ENCODE measurements at regions not wholly inside any gene's neighbourhood (a gene's known extent, or its start where the extent isn't known, plus 50 kb on each side); places are given as distances from the start of the nearest gene placed in this dataset.

DNA sequence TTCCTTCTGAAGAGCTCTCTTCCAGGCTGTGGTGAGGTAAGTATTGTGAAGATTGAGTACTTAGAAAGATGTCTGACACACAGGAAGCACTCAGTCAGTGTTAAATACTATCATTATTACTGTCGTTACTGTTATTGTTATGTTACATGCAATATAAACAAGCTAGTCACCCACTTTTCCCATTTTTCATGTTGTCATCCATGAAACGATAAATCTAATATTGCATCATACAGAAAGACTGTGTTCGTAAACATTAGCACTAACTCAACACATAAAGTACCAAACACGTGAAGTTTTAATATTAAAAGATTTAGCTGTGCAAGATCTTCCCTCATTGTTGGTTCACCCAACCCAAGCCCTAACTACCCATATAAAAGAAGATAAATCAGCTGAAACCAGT lies 109.2 kb upstream of the NRSN1 start:
- Histone ChIP-seq H4K20me1 (ENCODE audit: insufficient read depth) (no peaks in the 10 kb centered on the region), H3K27ac (no peak overlapping the region), H3K9me2 (ENCODE audit: insufficient read depth) (no peaks in the 10 kb centered on the region), H3F3A (ENCODE audit: insufficient read depth, low read depth) (no peaks in the 10 kb centered on the region), H2AFZ (no peak overlapping the region), H3K4me3 (no peak overlapping the region), H3K4me2 (no peak overlapping the region), H3K4me1 (replicated peaks; ENCODE audit: insufficient read depth) (no peaks in the 10 kb centered on the region), H3K9me3 (ENCODE audit: insufficient read depth, low read depth) (no peaks in the 10 kb centered on the region), H3K27me3 (ENCODE audit: insufficient read depth, low read depth) (no peaks in the 10 kb centered on the region), H3K79me2 (ENCODE audit: low read depth) (no peaks in the 10 kb centered on the region), H3K36me3 (ENCODE audit: low read depth) (no peaks in the 10 kb centered on the region)
- CTCF ChIA-PET = no interaction called here
- no TSS peak for BruUV-seq (replicated peaks)
- intact Hi-C loops (cut with micrococcal nuclease; ENCODE audit: unreplicated experiment) = no loop called here
- DNase-seq = no peak
- POLR2A ChIA-PET (ENCODE audit: unreplicated experiment) = no interaction called here
- TF ChIP-seq EZH2 (IDR thresholded peaks at IDR 0.05; ENCODE audit: low read depth) = no peak
- TF ChIP-seq, protein P1, sequence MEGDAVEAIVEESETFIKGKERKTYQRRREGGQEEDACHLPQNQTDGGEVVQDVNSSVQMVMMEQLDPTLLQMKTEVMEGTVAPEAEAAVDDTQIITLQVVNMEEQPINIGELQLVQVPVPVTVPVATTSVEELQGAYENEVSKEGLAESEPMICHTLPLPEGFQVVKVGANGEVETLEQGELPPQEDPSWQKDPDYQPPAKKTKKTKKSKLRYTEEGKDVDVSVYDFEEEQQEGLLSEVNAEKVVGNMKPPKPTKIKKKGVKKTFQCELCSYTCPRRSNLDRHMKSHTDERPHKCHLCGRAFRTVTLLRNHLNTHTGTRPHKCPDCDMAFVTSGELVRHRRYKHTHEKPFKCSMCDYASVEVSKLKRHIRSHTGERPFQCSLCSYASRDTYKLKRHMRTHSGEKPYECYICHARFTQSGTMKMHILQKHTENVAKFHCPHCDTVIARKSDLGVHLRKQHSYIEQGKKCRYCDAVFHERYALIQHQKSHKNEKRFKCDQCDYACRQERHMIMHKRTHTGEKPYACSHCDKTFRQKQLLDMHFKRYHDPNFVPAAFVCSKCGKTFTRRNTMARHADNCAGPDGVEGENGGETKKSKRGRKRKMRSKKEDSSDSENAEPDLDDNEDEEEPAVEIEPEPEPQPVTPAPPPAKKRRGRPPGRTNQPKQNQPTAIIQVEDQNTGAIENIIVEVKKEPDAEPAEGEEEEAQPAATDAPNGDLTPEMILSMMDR (conservative IDR thresholded peaks at IDR 0.05) = no peak

DNA sequence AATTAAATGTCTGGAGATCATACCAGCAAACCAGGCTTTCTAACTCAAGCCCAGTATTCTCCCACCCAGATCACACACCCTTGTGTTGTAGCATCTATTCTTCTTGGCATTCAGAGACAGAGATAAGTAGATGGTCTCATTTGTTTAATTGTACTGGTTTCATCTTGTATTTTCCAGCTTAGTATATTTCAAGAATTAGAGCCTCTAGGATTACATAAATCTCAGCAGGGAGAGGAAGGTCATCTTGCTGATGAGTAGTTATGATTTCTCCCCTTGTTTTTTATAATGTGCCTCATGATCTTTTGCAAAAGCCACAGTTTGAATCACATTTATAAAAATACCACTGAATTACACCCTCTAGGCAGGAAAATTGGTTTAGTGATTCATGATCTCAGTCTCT lies 106.6 kb upstream of the NRSN1 start:
- H3K4me1 ChIP-seq (replicated peaks; ENCODE audit: insufficient read depth) = no peaks in the 10 kb centered on the region
- H3K27me3 ChIP-seq (ENCODE audit: insufficient read depth, low read depth) = no peaks in the 10 kb centered on the region
- H3K4me2 ChIP-seq = no peak overlapping the region
- no peaks in the 10 kb centered on the region for H3K79me2 ChIP-seq (ENCODE audit: low read depth)
- TF ChIP-seq, protein P1 (conservative IDR thresholded peaks at IDR 0.05) = no peak
- no peak for TF ChIP-seq EZH2 (IDR thresholded peaks at IDR 0.05; ENCODE audit: low read depth)
- H3K9me2 ChIP-seq (ENCODE audit: insufficient read depth) = no peaks in the 10 kb centered on the region
- no peaks in the 10 kb centered on the region for H3K36me3 ChIP-seq (ENCODE audit: low read depth)
- H3K27ac ChIP-seq = no peak overlapping the region
- no peaks in the 10 kb centered on the region for H3F3A ChIP-seq (ENCODE audit: insufficient read depth, low read depth)
- POLR2A ChIA-PET (ENCODE audit: unreplicated experiment) = no interaction called here
- no peak overlapping the region for H2AFZ ChIP-seq
- intact Hi-C loops (cut with micrococcal nuclease; ENCODE audit: unreplicated experiment) = no loop called here
- DNase-seq = no peak
- CTCF ChIA-PET = no interaction called here
- no peaks in the 10 kb centered on the region for H4K20me1 ChIP-seq (ENCODE audit: insufficient read depth)
- no TSS peak for BruUV-seq (replicated peaks)
- H3K9me3 ChIP-seq (ENCODE audit: insufficient read depth, low read depth) = no peaks in the 10 kb centered on the region
- no peak overlapping the region for H3K4me3 ChIP-seq

DNA sequence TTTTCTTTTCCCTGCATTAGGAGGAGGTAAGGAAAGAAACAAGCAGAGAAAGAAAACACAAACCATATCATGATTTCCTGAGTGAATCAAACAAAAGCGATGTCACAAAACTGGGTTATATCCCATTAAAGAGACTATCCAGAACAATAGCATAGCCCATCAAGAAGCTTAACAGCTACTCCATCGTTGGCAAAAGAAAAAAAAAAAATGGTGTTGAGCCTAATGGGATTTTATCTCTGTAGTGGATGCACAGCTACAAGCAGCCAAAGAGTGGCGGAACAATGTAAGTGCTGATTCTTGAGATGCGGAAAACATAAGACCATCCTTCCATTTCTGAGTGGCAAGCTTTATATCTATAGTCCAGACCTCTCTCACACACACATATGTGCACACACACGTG lies 106.2 kb upstream of the NRSN1 start:
- CTCF ChIA-PET = no interaction called here

More for the DNA sequence above, 106.2 kb upstream of the NRSN1 start:
- Histone ChIP-seq H3K4me3 (no peak overlapping the region), H3K79me2 (ENCODE audit: low read depth) (no peaks in the 10 kb centered on the region), H3K9me2 (ENCODE audit: insufficient read depth) (no peaks in the 10 kb centered on the region), H3K36me3 (ENCODE audit: low read depth) (no peaks in the 10 kb centered on the region), H2AFZ (no peak overlapping the region), H3F3A (ENCODE audit: insufficient read depth, low read depth) (no peaks in the 10 kb centered on the region), H3K27me3 (ENCODE audit: insufficient read depth, low read depth) (no peaks in the 10 kb centered on the region), H3K4me1 (replicated peaks; ENCODE audit: insufficient read depth) (no peaks in the 10 kb centered on the region), H4K20me1 (ENCODE audit: insufficient read depth) (no peaks in the 10 kb centered on the region), H3K27ac (no peak overlapping the region), H3K4me2 (no peak overlapping the region), H3K9me3 (ENCODE audit: insufficient read depth, low read depth) (no peaks in the 10 kb centered on the region)
- DNase-seq = no peak
- POLR2A ChIA-PET (ENCODE audit: unreplicated experiment) = no interaction called here
- TF ChIP-seq EZH2 (IDR thresholded peaks at IDR 0.05; ENCODE audit: low read depth) = no peak
- TF ChIP-seq, protein P1 (conservative IDR thresholded peaks at IDR 0.05) = no peak
- BruUV-seq (replicated peaks) = no TSS peak
- intact Hi-C loops (cut with micrococcal nuclease; ENCODE audit: unreplicated experiment) = no loop called here
